Lower leg skin (tissue), 3 donors: ENCODE measurements at regions not wholly inside any gene's neighbourhood (a gene's known extent, or its start where the extent isn't known, plus 50 kb on each side); places are given as distances from the start of the nearest gene placed in this dataset.

Experiments
- POLR2A ChIP-seq, 2 donors: fragments of 450-650 bp; IDR thresholded peaks; one replicate each; pipeline ENCODE4 v1.6.1; 2016 to 2017; ENCODE audit warnings: antibody characterized with exemption in 2 of 2, mild to moderate bottlenecking in 1 of 2, moderate library complexity in 1 of 2
- TF ChIP-seq, protein P1 (sequence below), 3 donors: fragments of 450-650 bp; IDR thresholded peaks; one replicate each; pipeline ENCODE4 v1.5.1; 2016; ENCODE audit warnings: antibody characterized with exemption in 3 of 3, mild to moderate bottlenecking in 3 of 3, moderate library complexity in 2 of 3

DNA sequence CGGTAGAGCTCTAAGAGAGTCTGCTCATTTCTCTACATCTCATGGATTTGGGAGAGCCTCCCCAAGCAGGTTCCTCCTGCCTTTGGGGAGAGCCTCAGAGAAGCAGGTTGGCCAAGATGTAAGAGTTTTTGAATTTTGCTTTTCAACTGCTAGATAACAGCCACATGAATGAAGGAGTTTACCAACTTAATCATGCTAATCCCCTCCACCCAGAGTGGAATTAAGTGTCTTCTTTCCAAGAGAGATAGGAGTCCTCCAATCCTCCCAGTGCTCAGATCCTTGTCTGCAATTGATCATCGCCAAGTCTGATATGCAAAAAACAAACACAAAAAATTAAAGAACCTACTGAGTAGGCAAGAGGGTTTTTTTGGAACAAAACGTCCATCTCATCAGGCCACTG is 99.4 kb upstream of the MAP3K1 start:
- TF ChIP-seq, protein P1, sequence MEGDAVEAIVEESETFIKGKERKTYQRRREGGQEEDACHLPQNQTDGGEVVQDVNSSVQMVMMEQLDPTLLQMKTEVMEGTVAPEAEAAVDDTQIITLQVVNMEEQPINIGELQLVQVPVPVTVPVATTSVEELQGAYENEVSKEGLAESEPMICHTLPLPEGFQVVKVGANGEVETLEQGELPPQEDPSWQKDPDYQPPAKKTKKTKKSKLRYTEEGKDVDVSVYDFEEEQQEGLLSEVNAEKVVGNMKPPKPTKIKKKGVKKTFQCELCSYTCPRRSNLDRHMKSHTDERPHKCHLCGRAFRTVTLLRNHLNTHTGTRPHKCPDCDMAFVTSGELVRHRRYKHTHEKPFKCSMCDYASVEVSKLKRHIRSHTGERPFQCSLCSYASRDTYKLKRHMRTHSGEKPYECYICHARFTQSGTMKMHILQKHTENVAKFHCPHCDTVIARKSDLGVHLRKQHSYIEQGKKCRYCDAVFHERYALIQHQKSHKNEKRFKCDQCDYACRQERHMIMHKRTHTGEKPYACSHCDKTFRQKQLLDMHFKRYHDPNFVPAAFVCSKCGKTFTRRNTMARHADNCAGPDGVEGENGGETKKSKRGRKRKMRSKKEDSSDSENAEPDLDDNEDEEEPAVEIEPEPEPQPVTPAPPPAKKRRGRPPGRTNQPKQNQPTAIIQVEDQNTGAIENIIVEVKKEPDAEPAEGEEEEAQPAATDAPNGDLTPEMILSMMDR (IDR thresholded peaks at IDR 0.05), result no peak
- no peak for TF ChIP-seq POLR2A (IDR thresholded peaks at IDR 0.05)
